ENCODE measurements at regions not wholly inside any gene's neighbourhood (a gene's known extent, or its start where the extent isn't known, plus 50 kb on each side); places are given as distances from the start of the nearest gene placed in this dataset.

DNA sequence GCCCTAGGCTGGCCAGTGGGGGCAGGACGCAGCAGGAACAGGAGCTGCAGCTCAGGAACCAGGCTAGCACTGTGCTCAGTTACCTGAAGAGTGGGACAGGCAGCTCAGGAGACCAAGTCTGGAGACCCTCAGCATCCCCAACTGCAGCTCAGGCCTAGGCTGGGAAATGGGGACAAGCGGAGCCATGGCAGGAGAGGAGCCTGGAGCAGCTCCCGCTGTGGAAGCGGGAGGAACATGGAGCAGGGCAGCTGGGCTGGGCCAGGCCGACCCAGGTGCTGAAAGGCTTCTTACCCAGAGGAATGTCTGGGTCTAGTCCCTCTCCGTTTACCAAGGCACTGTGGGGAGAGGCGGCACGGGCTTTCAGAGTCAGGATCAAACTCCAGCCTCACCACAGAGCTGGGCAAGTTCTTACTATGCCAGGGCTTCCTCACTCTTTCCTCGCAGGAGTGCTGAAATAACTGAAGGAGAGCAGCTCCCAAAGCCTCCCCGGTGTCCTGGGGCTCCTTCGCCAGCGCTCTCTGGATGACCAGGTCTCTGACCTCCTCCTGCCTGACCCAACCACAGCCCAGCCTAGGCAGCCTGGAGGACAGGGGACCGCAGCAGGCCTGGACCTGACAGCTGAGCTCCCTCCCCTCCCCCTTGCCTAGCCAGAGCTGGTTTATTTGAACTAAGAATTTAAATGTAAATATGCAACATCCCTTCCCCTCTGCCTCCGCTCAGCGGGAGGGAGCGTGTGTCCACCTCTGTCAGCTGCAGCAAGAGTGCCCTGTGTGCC, 247.8 kb upstream of the SIX2 start:
- Histone ChIP-seq H3K9me3 (ENCODE audit: control insufficient read depth in 1 of 2, low read length in 2 of 2) (no peaks in the 10 kb centered on the region), H3K27ac (ENCODE audit: low read depth, low read length) (no peak overlapping the region), H3K27me3 (ENCODE audit: insufficient read depth, low read length) (no peaks in the 10 kb centered on the region), H3K4me1 (ENCODE audit: insufficient read depth, low read length) (no peaks in the 10 kb centered on the region), H3K4me3 (ENCODE audit: low read length in 2 of 2) (no peak overlapping the region), H3K36me3 (ENCODE audit: insufficient read depth, low read length) (no peaks in the 10 kb centered on the region)
- Mint-ChIP-seq H3K9me3 (no peaks in the 10 kb centered on the region), H3K27ac (no peak overlapping the region), H3K4me3 (no peak overlapping the region), H3K36me3 (no peaks in the 10 kb centered on the region), H3K27me3 (peaks cover 2 to 4% of the 10 kb centered on the region in 2 donors), H3K4me1 (no peaks in the 10 kb centered on the region)
- intact Hi-C loops (cut with micrococcal nuclease) = no loop called here
- ChIA-PET POLR2A (ENCODE audit: partially characterized antibody) (no interaction called here), CTCF (ENCODE audit: partially characterized antibody) (no interaction called here)
- no peak for DNase-seq

DNA sequence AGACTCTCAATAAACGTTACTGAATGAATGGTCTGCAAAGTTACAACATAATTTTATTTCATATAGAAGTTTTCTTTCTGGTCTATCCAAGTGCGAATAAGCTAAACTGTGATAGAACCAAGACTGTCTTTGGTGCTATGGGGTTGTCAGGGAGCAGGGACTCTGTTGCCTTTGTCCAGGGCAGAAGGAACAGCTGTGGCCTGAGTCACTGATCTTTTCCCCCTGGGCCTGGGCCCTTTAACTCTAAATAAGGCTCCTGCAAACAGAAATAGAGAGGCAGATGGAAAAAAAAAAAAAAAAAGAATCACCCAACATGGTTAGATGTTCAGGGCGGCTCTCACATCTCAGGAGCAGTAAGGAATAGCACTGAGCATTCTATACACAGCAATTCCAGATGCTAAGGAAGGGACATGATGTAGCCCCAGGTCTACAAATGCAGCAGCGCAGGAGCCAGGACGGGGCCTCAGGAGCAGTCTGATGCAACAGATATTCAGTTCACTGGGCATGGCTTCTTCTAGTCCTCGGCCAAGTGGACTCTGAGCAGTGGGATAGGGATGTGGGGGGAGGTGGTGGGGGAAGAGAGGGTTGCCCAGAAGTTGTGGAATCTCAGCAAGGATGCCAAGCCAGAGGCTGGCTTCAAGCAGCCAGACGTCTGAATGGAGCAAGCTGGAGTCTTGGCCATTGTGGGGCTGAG, 247.1 kb upstream of the SIX2 start:
- Histone ChIP-seq H3K36me3 (ENCODE audit: insufficient read depth, low read length) (no peaks in the 10 kb centered on the region), H3K4me1 (ENCODE audit: insufficient read depth, low read length) (no peaks in the 10 kb centered on the region), H3K27ac (ENCODE audit: low read depth, low read length) (no peak overlapping the region), H3K4me3 (ENCODE audit: low read length in 2 of 2) (no peak overlapping the region), H3K27me3 (ENCODE audit: insufficient read depth, low read length) (no peaks in the 10 kb centered on the region), H3K9me3 (ENCODE audit: control insufficient read depth in 1 of 2, low read length in 2 of 2) (no peaks in the 10 kb centered on the region)
- Mint-ChIP-seq H3K4me1 (no peaks in the 10 kb centered on the region), H3K9me3 (no peaks in the 10 kb centered on the region), H3K27me3 (peaks cover 2 to 4% of the 10 kb centered on the region in 2 donors), H3K4me3 (no peak overlapping the region), H3K36me3 (no peaks in the 10 kb centered on the region), H3K27ac (no peak overlapping the region)
- no peak for DNase-seq
- intact Hi-C loops (cut with micrococcal nuclease) = no loop called here
- POLR2A ChIA-PET (ENCODE audit: partially characterized antibody) = no interaction called here
- CTCF ChIA-PET (ENCODE audit: partially characterized antibody) = no interaction called here

DNA sequence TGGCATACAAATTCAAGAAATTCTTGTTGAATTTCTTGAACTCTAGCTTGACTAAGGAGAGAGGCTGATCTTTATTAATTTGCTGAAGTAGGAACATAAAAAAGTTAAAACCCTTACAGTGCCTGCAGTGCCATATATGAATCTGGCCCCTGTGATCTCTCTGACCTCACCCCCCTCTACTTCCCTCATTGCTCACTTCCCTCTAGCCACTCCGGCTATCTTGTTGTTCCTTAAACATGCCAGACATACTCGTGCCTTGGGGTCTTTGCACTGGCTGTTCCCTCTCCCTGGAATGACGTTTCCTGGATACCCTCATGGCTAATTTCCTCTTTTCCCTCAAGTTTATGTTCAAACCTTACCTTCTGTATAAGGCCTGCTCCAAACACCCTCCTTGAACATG, 246.3 kb upstream of the SIX2 start:
- no peak overlapping the region for H3K27ac Mint-ChIP-seq
- intact Hi-C loops (cut with micrococcal nuclease) = no loop called here
- POLR2A ChIA-PET (ENCODE audit: partially characterized antibody) = no interaction called here

DNA sequence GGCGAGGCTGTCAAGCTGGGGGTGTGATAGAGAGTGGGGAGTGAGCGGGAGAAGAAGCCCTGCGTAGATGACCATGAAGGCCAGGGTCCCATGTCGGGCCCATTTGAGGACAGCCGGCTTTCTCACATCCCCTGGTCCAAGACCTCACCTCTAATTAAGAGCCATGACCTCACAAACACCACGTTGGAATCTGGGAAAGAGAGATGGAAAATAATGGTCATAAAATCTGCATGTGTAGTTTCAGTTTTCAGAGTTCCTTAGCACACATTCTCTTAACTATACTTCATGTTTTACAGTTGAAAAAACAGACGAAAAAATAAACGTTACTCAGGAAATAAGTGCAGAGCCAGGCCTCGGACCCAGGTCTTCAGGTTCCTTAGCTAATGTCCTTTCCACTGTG, 244.8 kb upstream of the SIX2 start:
- ChIA-PET POLR2A (ENCODE audit: partially characterized antibody) (no interaction called here), CTCF (ENCODE audit: partially characterized antibody) (interaction anchor here (0.8 kb wide), 1 partner anchor 24 kb away, joined by 3 read pairs; no protein-coding TSS in a partner anchor)
- Histone ChIP-seq H3K4me1 (ENCODE audit: insufficient read depth, low read length) (no peaks in the 10 kb centered on the region), H3K9me3 (ENCODE audit: control insufficient read depth in 1 of 2, low read length in 2 of 2) (no peaks in the 10 kb centered on the region), H3K27me3 (ENCODE audit: insufficient read depth, low read length) (no peaks in the 10 kb centered on the region), H3K36me3 (ENCODE audit: insufficient read depth, low read length) (no peaks in the 10 kb centered on the region), H3K4me3 (ENCODE audit: low read length in 2 of 2) (no peak overlapping the region), H3K27ac (ENCODE audit: low read depth, low read length) (no peak overlapping the region)
- H3K4me1 Mint-ChIP-seq = no peaks in the 10 kb centered on the region
- H3K27ac Mint-ChIP-seq = no peak overlapping the region
- no peak for DNase-seq
- H3K4me3 Mint-ChIP-seq = no peak overlapping the region
- H3K9me3 Mint-ChIP-seq = no peaks in the 10 kb centered on the region
- intact Hi-C loops (cut with micrococcal nuclease) = no loop called here
- H3K27me3 Mint-ChIP-seq = peaks cover 2 to 4% of the 10 kb centered on the region in 2 donors
- no peaks in the 10 kb centered on the region for H3K36me3 Mint-ChIP-seq

More for the DNA sequence above, 246.3 kb upstream of the SIX2 start:
- Histone ChIP-seq H3K9me3 (ENCODE audit: control insufficient read depth in 1 of 2, low read length in 2 of 2) (no peaks in the 10 kb centered on the region), H3K4me3 (ENCODE audit: low read length in 2 of 2) (no peak overlapping the region), H3K36me3 (ENCODE audit: insufficient read depth, low read length) (no peaks in the 10 kb centered on the region), H3K4me1 (ENCODE audit: insufficient read depth, low read length) (no peaks in the 10 kb centered on the region), H3K27me3 (ENCODE audit: insufficient read depth, low read length) (no peaks in the 10 kb centered on the region), H3K27ac (ENCODE audit: low read depth, low read length) (no peak overlapping the region)
- Mint-ChIP-seq H3K9me3 (no peaks in the 10 kb centered on the region), H3K36me3 (no peaks in the 10 kb centered on the region), H3K27me3 (peaks cover 0 to 4% of the 10 kb centered on the region in 2 donors), H3K4me1 (no peaks in the 10 kb centered on the region), H3K4me3 (no peak overlapping the region)
- no peak for DNase-seq
- CTCF ChIA-PET (ENCODE audit: partially characterized antibody) = no interaction called here

DNA sequence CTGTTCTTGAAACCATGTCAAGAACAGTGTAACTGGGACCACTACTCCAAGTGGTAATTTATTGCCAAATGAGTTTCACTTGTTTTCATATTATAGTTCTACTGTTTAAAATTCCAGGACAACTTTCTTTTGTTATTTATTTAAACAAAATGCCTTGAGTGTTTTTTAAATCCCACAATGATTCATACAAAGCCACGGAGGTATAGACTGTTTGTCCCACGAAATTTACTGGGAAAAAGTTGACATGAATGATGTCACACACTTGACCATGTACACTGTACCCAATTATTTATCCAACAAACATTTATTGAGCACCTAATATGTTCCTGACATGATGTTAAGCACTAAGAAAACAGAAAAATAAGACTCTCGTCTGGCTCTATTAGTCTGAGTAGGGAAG, 243.9 kb upstream of the SIX2 start:
- DNase-seq = no peak
- no peaks in the 10 kb centered on the region for H3K4me1 ChIP-seq (ENCODE audit: insufficient read depth, low read length)
- POLR2A ChIA-PET (ENCODE audit: partially characterized antibody) = no interaction called here
- Mint-ChIP-seq H3K4me1 (no peaks in the 10 kb centered on the region), H3K27ac (no peak overlapping the region), H3K9me3 (no peaks in the 10 kb centered on the region), H3K36me3 (no peaks in the 10 kb centered on the region), H3K4me3 (no peak overlapping the region), H3K27me3 (peaks cover 2% of the 10 kb centered on the region in 2 donors)
- CTCF ChIA-PET (ENCODE audit: partially characterized antibody) = no interaction called here
- H3K4me3 ChIP-seq (ENCODE audit: low read length in 2 of 2) = no peak overlapping the region
- H3K27ac ChIP-seq (ENCODE audit: low read depth, low read length) = no peak overlapping the region
- H3K9me3 ChIP-seq (ENCODE audit: control insufficient read depth in 1 of 2, low read length in 2 of 2) = no peaks in the 10 kb centered on the region
- no peaks in the 10 kb centered on the region for H3K27me3 ChIP-seq (ENCODE audit: insufficient read depth, low read length)
- no peaks in the 10 kb centered on the region for H3K36me3 ChIP-seq (ENCODE audit: insufficient read depth, low read length)
- intact Hi-C loops (cut with micrococcal nuclease) = no loop called here

DNA sequence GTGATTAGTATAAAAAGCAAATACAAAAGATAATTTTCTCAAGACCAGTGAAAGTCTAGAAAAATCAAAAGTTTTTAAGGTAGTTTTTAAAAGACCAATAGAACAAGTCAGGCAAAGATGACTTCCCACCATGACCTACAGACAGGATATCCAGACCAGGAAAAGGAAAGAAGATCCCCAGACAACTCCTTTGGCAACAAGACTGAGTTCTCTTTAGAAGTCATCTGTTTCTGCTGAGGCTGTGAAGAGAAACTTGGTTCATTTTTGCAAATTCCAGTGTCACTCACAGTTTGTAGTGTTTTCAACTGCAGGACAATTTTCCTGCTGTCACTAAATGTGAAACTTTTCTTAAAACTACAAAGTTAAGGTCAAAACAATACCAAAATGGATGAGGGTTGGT, 240.9 kb upstream of the SIX2 start:
- Mint-ChIP-seq H3K36me3 (no peaks in the 10 kb centered on the region), H3K4me3 (no peak overlapping the region), H3K27ac (no peak overlapping the region), H3K27me3 (peaks cover 4 to 5% of the 10 kb centered on the region in 2 donors), H3K4me1 (no peaks in the 10 kb centered on the region), H3K9me3 (no peaks in the 10 kb centered on the region)
- no peaks in the 10 kb centered on the region for H3K27me3 ChIP-seq (ENCODE audit: insufficient read depth, low read length)
- no peaks in the 10 kb centered on the region for H3K4me1 ChIP-seq (ENCODE audit: insufficient read depth, low read length)
- ChIA-PET CTCF (ENCODE audit: partially characterized antibody) (no interaction called here), POLR2A (ENCODE audit: partially characterized antibody) (no interaction called here)
- no peak overlapping the region for H3K27ac ChIP-seq (ENCODE audit: low read depth, low read length)
- DNase-seq = no peak
- intact Hi-C loops (cut with micrococcal nuclease) = no loop called here
- H3K4me3 ChIP-seq (ENCODE audit: low read length in 2 of 2) = no peak overlapping the region
- H3K9me3 ChIP-seq (ENCODE audit: control insufficient read depth in 1 of 2, low read length in 2 of 2) = no peaks in the 10 kb centered on the region
- no peaks in the 10 kb centered on the region for H3K36me3 ChIP-seq (ENCODE audit: insufficient read depth, low read length)

DNA sequence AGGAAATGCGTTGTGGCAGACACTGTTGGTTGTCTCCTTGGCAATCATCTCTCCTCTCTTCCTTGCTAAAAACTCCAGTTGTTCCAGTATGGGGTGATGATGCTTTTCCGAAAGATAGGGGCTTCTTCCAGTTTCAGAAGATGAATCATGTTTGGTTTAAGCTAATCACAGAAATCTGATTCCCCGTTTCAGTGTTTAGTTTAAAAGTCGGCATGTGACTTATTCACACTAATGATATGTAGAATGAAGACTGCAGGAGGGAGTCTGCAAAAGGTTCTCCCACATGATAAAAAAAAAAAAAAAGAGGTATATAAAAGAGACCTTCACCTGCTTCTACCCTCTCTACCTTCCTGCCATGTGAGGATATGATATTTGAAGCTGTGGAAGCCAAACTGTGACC, 239.0 kb upstream of the SIX2 start:
- ChIA-PET CTCF (ENCODE audit: partially characterized antibody) (no interaction called here), POLR2A (ENCODE audit: partially characterized antibody) (no interaction called here)
- Histone ChIP-seq H3K36me3 (ENCODE audit: insufficient read depth, low read length) (no peaks in the 10 kb centered on the region), H3K4me3 (ENCODE audit: low read length in 2 of 2) (no peak overlapping the region), H3K4me1 (ENCODE audit: insufficient read depth, low read length) (no peaks in the 10 kb centered on the region), H3K27ac (ENCODE audit: low read depth, low read length) (no peak overlapping the region), H3K27me3 (ENCODE audit: insufficient read depth, low read length) (no peaks in the 10 kb centered on the region), H3K9me3 (ENCODE audit: control insufficient read depth in 1 of 2, low read length in 2 of 2) (no peaks in the 10 kb centered on the region)
- no peak overlapping the region for H3K27ac Mint-ChIP-seq
- H3K27me3 Mint-ChIP-seq = peaks cover 4 to 5% of the 10 kb centered on the region in 2 donors
- no peak for DNase-seq
- no peaks in the 10 kb centered on the region for H3K4me1 Mint-ChIP-seq
- H3K4me3 Mint-ChIP-seq = no peak overlapping the region
- H3K9me3 Mint-ChIP-seq = no peaks in the 10 kb centered on the region
- H3K36me3 Mint-ChIP-seq = no peaks in the 10 kb centered on the region
- intact Hi-C loops (cut with micrococcal nuclease) = no loop called here

Data from CD4-positive, alpha-beta memory T cell (primary cell).